NCI-H345 (cell line): ENCODE measurements at regions not wholly inside any gene's neighbourhood (a gene's known extent, or its start where the extent isn't known, plus 50 kb on each side); places are given as distances from the start of the nearest gene placed in this dataset.

Experiments
- DNase-seq: peaks from one replicate; lab custom pipeline; 2025; lab: John Stamatoyannopoulos, UW

GRCh38 chr1:34656299-34656698, 98.5 kb upstream of the GJB5 start:
- peak; percentile 9 for DNase-seq

DNA sequence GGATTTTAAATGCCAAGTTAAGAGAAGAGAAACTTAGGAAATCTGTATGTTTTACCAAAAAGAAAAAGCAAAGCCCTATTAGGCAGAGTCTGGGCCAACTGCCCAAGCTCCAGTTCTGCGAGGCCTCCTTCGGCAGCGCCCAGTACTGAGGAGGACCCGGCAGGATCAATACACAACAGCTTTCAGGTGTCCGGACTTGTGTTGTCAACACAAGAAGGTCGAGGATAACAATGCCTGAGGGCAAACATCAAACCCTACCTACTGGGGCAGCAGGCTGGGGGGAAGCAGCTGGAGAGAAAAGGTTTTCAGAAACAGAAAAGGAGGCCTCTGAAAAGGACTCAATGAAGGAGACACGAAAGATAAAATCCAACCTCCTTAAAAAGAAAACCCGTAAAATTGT, 98.1 kb upstream of the GJB5 start:
- peak; percentile 28 for DNase-seq

DNA sequence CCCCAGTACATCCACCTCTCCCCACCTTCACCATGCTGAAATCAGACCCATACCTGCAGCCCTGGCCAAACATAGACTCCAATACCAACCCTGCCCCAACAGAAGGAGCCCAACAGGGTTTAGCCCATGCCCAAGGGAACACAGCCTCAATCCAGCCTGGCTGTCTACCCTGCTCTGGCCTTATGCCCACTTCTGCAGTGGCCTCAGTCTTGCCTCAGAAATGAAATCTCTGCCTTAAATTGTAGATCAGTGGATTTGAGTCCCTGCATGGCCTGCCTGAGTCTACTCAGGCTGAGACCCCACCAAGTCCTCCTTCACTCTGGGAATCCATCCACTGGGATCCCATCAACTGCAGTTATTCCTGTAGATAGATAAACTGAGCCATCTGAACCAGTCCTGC, 97.6 kb upstream of the GJB5 start:
- DNase-seq = peak; percentile 13

GRCh38 chr1:34657849-34658248, 97.0 kb upstream of the GJB5 start:
- DNase-seq = no peak

- DNase-seq = no peak
Measured at GRCh38 chr1:34663031-34663430, 91.8 kb upstream of the GJB5 start.

- no peak for DNase-seq
Measured at GRCh38 chr1:34668063-34668462, 86.8 kb upstream of the GJB5 start.

- DNase-seq = no peak
Measured at GRCh38 chr1:34670982-34671381, 83.9 kb upstream of the GJB5 start.

DNA sequence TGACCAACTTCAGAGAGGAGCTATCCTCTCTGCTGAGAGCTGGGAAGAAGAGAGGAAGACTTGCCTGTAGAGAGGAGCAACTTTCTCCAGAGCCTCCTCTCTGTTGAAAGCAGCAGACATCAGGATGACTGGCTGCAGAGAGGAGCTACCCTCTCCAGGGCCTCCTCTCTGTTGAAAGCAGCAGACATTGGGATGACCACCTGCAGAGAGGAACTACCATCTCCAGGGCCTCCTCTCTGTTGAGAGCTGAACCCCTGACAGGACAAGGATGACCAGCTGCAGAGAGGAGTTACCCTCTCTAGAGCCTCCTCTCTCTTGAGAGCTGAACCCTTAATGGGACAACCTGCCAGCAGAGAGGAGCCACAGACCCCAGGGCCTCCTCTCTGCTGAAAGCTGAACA, 83.0 kb upstream of the GJB5 start:
- no peak for DNase-seq

- peak; percentile 74 for DNase-seq
Measured at GRCh38 chr1:34681480-34682451, 73.1 kb upstream of the GJB5 start.

- DNase-seq = no peak
Measured at GRCh38 chr1:34682452-34683223, 72.2 kb upstream of the GJB5 start.

DNA sequence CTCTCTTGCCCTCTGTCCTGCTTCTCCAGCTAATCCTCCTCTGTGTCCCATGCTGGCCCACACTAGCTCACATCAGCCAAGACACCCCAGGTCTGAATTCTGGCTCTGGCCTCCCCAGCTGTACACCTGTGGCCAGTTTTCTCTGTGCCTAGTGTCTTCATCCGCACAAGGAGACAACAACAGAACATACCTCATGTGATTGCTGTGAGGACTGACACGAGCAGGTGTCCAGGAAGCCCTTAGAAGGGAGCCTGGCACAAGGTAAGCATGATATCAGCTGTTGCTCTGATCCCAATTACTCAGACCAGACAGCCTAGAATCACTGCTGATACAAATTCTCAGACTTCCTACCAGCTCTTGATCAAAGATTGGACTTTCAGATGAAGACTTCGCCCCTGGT, 71.2 kb upstream of the GJB5 start:
- DNase-seq = peak; percentile 6

GRCh38 chr1:34684266-34684665, 70.6 kb upstream of the GJB5 start:
- DNase-seq = peak; percentile 55

DNA sequence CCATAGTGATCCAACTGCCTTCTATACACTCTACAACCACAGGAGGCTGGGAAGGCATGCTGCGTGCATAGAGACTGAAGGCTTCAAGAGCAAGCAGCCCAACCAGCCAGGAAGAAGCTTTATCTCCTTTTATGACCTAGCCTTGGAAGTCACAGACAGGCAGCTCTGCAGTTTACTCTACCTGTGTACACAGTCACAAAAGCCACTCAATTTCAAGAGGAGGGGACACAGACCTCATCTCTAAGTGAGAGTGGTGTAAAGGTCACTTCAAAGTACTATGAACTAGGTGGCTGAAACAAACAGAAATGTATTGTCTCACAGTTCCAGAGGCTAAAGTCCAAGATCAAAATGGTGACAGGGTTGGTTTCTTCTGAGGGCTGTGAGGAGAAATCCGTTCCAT, 69.6 kb upstream of the GJB5 start:
- peak; percentile 68 for DNase-seq

- no peak for DNase-seq
Measured at GRCh38 chr1:34686531-34686930, 68.3 kb upstream of the GJB5 start.

DNA sequence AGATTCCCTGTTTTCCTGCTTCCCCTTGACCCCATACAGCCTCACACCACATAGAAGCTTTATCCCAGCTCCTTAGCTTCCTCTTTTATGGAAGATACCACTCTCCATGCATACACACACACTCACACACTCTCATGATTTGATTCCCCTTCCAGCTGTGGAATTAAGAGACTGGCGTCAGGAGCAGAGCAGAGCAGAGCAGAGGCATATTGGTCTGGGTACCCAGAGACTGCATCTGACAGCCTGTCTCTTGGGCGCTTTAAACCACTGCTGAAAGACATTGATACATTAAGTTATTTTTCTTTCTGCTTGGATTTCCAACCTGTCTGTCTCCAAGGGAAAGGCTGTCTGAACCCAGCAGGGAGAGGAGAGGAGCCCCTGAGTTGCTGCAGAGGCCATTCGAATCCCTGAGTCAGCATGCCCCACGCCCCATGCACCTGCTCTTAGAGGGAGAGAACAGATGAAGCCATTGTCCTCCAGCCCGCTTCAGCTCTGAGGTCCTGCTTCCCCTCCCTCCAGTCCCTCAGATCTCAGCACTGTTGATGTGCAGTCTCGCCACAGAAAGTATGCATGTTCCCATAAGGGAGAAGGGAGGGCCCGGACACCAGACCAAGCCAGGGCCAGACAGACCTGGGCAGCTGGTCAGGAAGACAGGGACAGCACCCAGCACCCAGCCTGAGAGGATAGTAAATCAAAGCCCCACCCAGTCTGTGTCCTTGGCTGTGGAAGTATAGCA, 66.7 kb upstream of the GJB5 start:
- peak; percentile 17 for DNase-seq

- DNase-seq = no peak
Measured at GRCh38 chr1:34690269-34690668, 64.6 kb upstream of the GJB5 start.

- no peak for DNase-seq
Measured at GRCh38 chr1:34693081-34693480, 61.8 kb upstream of the GJB5 start.

DNA sequence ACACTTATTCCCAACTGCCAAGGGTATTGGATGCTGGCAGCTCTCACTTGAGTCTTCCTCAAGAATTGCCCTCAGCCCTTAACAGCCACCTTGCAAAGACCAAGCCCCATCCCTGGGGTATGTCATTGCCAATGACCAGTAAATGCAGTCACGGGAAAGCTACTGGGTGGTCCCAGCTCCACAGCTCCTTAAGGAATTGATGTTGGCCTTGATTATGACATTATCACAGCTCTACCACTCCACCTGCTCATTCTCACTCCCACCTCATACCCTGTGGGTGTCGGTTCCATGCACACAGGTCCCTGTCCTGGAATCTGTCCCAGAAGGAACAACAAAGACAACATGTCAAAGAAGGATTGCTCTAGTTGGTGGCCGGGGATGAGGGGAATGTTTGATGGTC, 60.5 kb upstream of the GJB5 start:
- DNase-seq = no peak

DNA sequence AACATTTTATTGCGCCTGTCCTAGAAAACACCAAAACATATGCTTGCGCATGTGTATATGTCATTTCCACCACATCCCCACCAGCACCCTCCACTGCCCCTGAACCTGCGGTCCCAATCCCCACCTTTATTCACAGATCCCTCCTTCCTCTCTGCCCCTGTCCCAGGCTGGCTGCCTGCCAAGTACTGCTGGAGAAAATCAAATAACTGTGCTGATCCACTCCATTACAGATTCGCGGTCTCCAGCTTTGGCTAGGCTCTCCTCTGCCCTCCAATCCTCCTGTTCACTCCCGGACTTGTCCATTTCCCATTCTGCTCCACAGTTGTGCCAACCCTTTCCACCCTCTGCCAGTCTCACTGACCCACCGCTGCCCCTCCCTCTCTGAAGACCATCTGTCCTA, 59.3 kb upstream of the GJB5 start:
- peak; percentile 82 for DNase-seq

- DNase-seq = peak; percentile 21
Measured at GRCh38 chr1:34696230-34696629, 58.6 kb upstream of the GJB5 start.

GRCh38 chr1:34696981-34697380, 57.9 kb upstream of the GJB5 start:
- peak; percentile 59 for DNase-seq

- DNase-seq = no peak
Measured at GRCh38 chr1:34697818-34698217, 57.0 kb upstream of the GJB5 start.
